HG03280 (cell line): ENCODE measurements at regions not wholly inside any gene's neighbourhood (a gene's known extent, or its start where the extent isn't known, plus 50 kb on each side); places are given as distances from the start of the nearest gene placed in this dataset.
"Not testable (repeated sequence)": the region's sequence is repeated elsewhere in the genome, so short reads cannot be mapped to it uniquely, and the experiment has no call there.

ENCODE experiments used
- ATAC-seq: cut with Tn5 transposase; IDR thresholded peaks from one replicate; pipeline ENCODE4 v1.9.1; 2021; ENCODE audit warnings: mild to moderate bottlenecking, moderate library complexity; ENCODE audit not compliant: unreplicated experiment

GRCh38 chr12:96085475-96085874 is 50.1 kb upstream of the LTA4H start:
- no peak for ATAC-seq

- ATAC-seq, result not testable (repeated sequence)
These were observed 50.8 kb upstream of the LTA4H start for GRCh38 chr12:96086190-96086589.

- ATAC-seq, result no peak
These were observed 56.4 kb upstream of the LTA4H start for GRCh38 chr12:96091833-96092232.

GRCh38 chr12:96093543-96094196 is 58.3 kb upstream of the LTA4H start:
- ATAC-seq, result no peak

- no peak for ATAC-seq
These were observed 58.8 kb upstream of the LTA4H start for GRCh38 chr12:96094201-96094600.

- no peak for ATAC-seq
These were observed 63.2 kb upstream of the LTA4H start for GRCh38 chr12:96098631-96099030.

- ATAC-seq, result no peak
These were observed 64.0 kb upstream of the LTA4H start for GRCh38 chr12:96099421-96099820.

- ATAC-seq, result no peak
These were observed 64.6 kb upstream of the LTA4H start for GRCh38 chr12:96099986-96100385.

- ATAC-seq, result no peak
These were observed 66.4 kb upstream of the LTA4H start for GRCh38 chr12:96101806-96102205.

- no peak for ATAC-seq
These were observed 67.8 kb upstream of the LTA4H start for GRCh38 chr12:96103067-96103644.

- ATAC-seq, result no peak
These were observed 69.2 kb upstream of the LTA4H start for GRCh38 chr12:96104566-96104965.

GRCh38 chr12:96106137-96106536 is 70.8 kb upstream of the LTA4H start:
- ATAC-seq, result no peak

- ATAC-seq, result no peak
These were observed 71.8 kb upstream of the LTA4H start for GRCh38 chr12:96107236-96107635.

- no peak for ATAC-seq
These were observed 72.9 kb upstream of the LTA4H start for GRCh38 chr12:96108321-96108720.

GRCh38 chr12:96108941-96109340 is 73.6 kb upstream of the LTA4H start:
- ATAC-seq, result not testable (repeated sequence)

- no peak for ATAC-seq
These were observed 77.3 kb upstream of the LTA4H start for GRCh38 chr12:96112733-96113132.

GRCh38 chr12:96117460-96117859 is 76.7 kb upstream of the ELK3 start:
- ATAC-seq, result no peak

- ATAC-seq, result peak; percentile 58
These were observed 73.6 kb upstream of the ELK3 start for GRCh38 chr12:96120359-96121100.

GRCh38 chr12:96121271-96121711 is 72.9 kb upstream of the ELK3 start:
- ATAC-seq, result peak; percentile 61

- ATAC-seq, result not testable (repeated sequence)
These were observed 65.9 kb upstream of the ELK3 start for GRCh38 chr12:96128292-96128691.

GRCh38 chr12:96130396-96131059 is 63.6 kb upstream of the ELK3 start:
- ATAC-seq, result no peak
